Sigmoid colon (tissue), 4 donors: ENCODE measurements at regions not wholly inside any gene's neighbourhood (a gene's known extent, or its start where the extent isn't known, plus 50 kb on each side); places are given as distances from the start of the nearest gene placed in this dataset.

Experiments
- CTCF ChIP-seq, 4 experiments: fragments of 450-650 bp in 3 of 4; fragments of 200-600 bp in 1 of 4; IDR thresholded peaks; one replicate each; pipeline ENCODE4 v1.5.1; 2016 to 2019; ENCODE audit warnings: antibody characterized with exemption in 4 of 4, mild to moderate bottlenecking in 3 of 4, moderate library complexity in 2 of 4
- EP300 ChIP-seq, 4 donors: sonication (generic); formaldehyde crosslinking; IDR thresholded peaks; one replicate each; pipeline ENCODE4 v1.6.1; 2017; ENCODE audit warnings: antibody characterized with exemption in 4 of 4
- POLR2A ChIP-seq, 2 donors: fragments of 450-650 bp; IDR thresholded peaks; one replicate each; pipeline ENCODE4 v1.6.1; 2016; ENCODE audit warnings: antibody characterized with exemption in 2 of 2, mild to moderate bottlenecking in 2 of 2, moderate library complexity in 2 of 2
- POLR2AphosphoS5 ChIP-seq, 4 donors: sonication (generic); formaldehyde crosslinking; IDR thresholded peaks; one replicate each; pipeline ENCODE4 v1.6.1; 2017; ENCODE audit warnings: antibody characterized with exemption in 4 of 4

GRCh38 chr3:82044930-82045705, 283.7 kb upstream of the GBE1 start:
- TF ChIP-seq POLR2A (IDR thresholded peaks at IDR 0.05): no peak
- TF ChIP-seq CTCF (IDR thresholded peaks at IDR 0.05): no peak
- TF ChIP-seq EP300 (IDR thresholded peaks at IDR 0.05): no peak
- TF ChIP-seq POLR2AphosphoS5 (IDR thresholded peaks at IDR 0.05): no peak
